NK-92 (cell line): ENCODE measurements at regions not wholly inside any gene's neighbourhood (a gene's known extent, or its start where the extent isn't known, plus 50 kb on each side); places are given as distances from the start of the nearest gene placed in this dataset.

Experiments
- DNase-seq: peaks from one replicate; lab custom pipeline; 2025; ENCODE audit not compliant: unreplicated experiment; lab: John Stamatoyannopoulos, UW

DNA sequence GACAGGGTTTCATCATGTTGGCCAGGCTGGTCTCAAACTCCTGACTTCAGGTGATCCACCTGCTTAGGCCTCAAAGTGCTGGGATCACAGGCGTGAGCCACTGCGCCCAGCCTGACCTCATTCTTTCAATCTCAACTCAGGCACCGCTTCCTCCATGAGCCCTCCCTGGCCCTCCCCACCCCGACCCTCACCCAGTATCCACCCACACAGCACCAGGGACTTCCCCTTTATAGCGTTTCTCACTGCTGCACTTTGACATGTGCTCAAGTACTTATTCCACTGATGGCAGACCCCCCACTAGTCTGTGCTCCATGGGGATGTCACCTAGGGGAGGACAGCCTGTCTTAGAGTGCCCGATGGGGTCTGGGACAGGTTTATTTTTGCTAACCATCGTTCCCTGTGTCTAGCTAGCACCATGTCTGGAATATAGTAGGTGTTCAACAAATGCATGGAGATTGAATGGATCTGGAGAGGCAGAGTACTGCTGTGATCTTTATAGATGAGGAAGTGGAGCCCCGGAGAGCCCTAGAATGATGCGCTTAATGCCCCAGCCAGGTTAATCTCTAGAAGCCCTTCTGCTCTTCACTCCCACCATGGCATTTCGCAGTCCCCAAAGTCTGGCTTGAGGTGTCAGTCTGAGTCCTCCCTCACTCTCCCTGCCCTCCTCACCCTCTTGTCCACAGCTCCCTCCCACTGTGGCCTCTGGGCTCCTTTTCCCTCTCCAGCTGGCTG lies 258.8 kb downstream of the RPS24 start:
- no peak for DNase-seq

DNA sequence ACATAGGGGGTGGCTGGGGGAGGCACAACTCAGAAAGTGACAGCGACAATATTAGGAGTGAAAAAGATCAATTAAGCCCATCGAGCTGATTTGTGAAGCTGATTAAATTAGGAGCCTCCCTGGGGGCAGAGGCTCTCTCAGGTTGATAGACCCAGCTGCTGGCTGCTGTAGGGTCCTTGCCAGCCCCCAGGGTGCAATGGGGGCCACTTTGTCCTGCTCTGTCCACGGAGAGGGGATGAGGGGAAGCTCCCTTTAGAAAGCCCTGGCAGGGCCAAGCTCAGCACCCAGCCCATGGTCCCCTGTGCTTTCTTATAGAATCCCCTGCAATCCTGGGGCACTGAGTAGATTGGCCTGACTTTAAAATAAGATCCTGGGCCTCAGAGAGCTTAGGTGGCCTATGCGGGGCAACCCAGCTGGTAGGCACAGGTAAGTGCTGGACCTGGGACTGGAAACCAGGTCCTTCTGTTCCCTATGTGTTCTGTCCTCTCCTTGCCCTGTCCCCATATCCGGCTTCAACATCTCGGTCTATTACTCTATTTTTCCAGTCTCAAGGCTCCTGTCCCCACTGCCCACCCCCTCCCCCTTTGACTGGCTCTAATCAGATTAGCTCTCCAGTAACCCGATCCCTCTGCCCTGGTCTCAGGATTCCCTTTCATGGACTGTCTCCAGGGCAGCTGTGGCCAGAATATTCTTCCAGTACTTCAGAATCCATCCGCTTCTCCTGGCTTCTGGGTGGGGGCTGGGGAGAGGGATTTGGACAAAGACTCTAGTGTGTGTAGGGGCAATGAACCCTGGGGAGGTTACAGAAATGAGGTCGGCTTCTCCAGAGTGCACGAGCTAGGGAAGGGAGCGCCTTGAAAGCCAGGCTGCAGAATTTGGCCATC lies 259.6 kb downstream of the RPS24 start:
- no peak for DNase-seq

DNA sequence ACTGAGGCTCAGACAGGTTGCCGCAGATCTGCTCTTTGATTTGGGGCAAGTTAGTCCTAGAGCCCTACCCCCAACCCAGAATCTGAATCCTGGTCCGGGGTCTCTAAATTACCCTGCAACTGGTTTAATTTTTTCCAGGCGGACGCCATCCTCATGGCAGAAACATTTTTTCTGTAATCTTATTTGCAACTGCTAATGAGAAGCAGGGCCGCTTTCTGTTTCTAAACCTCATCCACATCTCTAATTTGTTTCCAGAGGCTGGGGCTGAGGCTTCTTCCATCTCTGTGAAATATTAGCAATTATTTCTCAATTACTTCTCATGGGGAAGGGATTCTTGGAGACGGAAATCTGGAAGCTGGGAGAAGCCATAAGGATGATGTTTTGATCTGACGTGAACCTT lies 261.6 kb downstream of the RPS24 start:
- DNase-seq, result no peak

DNA sequence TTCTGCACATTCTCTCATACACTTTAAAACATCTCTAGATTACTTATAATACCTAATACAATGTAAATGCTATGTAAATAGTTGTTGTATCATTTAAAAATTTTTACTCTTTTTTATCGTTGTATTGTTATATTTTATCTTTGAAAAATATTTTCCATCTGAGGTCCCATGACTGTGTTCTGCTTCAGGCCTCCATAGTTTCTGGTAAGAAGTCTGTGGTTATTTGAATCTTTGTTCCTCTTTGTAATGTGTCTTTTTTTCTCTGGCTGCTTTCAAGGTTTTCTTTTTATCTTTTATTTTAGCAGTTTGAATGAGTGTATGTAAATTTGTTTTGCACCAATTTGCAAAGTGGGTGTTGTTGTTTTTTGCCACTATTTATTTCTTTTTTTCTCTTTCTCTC lies 263.1 kb downstream of the RPS24 start:
- no peak for DNase-seq

DNA sequence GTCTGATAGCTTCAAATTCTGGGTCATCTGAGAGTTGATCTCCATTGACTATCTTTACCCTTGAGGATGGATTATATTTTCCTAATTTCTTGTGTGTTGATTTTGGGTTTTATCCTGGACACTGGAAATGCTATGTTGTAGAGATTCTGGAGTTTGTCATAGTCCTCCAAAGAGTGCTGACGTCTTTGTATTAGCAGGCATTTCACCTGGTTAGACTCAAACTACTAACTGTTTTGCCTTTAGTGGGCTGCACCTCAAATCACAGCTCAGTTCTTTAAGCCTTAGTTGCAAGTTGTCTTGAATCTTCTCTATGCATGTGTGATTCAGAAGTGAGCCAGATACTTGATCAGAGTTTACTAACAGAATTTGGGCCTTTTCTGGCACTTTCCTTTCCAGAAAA lies 264.3 kb downstream of the RPS24 start:
- DNase-seq, result no peak

GRCh38 chr10:78298835-78299234 lies 265.2 kb downstream of the RPS24 start:
- DNase-seq, result no peak

- no peak for DNase-seq
These were observed 266.3 kb downstream of the RPS24 start for GRCh38 chr10:78299851-78300468.

DNA sequence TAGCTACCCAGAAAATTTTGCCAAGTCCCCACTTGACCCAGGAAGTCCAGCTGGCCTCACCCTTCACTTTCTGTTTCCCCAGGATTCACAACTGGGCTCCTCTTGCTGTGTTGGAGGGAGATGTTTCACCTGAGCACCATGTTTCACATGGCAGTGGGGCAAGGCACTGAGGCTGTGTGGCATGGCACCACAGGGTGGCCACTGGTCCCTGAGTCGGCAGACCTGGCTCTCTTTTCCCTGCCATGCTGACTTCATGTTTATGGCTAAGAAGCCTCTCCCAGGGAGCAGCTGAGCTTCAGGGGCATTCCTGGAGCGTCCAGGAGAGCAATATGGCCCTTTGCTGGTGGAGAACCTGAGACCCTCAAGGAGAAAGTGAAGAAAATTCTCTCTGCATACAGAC lies 266.9 kb downstream of the RPS24 start:
- no peak for DNase-seq

DNA sequence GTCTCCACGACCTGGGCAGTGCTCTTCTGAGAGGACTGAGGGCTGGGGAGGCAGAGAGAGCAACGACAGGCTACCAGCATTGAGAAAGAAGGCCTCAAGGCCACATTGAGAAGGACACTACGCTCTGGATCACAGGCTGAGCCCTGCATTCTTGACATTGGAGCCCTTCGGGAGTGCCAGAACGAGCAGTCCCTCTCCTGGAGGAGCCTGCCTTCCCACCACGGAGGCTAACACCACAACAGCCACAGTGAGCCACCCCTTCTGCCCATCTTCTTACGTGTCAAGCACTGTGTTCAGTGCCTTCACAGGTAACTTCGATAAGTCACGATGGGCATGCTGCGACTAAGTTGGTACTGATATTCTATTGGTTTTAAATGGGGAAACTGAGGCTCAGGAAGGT lies 267.8 kb downstream of the RPS24 start:
- no peak for DNase-seq

DNA sequence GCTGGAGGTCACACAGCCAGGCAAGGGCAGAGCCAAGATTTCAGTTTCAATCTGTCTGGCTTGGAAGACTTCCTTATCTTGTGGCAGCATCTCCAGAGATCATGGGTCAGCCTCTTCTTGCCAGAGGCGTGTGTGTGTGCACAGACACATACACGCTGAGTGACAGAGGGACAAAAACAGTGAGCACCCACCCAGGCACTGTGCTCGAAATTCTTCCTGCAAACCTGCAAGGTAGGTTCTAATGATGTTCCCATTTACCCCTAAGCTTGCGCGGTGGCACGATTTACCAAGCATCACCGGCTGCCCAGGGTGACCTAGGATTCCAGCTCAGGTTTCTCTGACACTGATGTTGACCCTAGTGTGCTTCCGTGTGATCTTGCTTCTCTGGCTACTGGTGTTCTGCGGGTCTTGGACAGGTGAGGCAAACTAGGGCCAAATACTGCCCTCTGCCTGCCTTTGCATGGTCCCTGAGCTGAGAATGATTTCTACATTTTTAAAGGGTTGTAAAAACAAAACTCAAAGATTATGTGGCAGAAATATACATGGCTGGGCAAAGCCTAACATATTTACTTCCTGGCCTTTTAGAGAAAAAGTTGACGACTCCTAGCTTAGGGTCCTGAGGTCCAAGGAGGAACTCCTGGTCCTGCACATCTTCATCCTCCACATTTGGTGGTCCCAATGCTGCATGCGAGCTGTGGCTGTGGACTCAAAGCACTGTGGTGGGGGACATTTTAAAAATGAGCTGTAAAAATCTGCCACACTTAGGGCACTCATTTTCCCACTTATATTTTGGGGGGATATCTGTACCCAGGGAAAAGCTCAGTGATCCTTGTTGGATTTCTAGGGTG lies 268.5 kb downstream of the RPS24 start:
- DNase-seq, result no peak

GRCh38 chr10:78302739-78302988 lies 269.0 kb downstream of the RPS24 start:
- DNase-seq, result no peak

DNA sequence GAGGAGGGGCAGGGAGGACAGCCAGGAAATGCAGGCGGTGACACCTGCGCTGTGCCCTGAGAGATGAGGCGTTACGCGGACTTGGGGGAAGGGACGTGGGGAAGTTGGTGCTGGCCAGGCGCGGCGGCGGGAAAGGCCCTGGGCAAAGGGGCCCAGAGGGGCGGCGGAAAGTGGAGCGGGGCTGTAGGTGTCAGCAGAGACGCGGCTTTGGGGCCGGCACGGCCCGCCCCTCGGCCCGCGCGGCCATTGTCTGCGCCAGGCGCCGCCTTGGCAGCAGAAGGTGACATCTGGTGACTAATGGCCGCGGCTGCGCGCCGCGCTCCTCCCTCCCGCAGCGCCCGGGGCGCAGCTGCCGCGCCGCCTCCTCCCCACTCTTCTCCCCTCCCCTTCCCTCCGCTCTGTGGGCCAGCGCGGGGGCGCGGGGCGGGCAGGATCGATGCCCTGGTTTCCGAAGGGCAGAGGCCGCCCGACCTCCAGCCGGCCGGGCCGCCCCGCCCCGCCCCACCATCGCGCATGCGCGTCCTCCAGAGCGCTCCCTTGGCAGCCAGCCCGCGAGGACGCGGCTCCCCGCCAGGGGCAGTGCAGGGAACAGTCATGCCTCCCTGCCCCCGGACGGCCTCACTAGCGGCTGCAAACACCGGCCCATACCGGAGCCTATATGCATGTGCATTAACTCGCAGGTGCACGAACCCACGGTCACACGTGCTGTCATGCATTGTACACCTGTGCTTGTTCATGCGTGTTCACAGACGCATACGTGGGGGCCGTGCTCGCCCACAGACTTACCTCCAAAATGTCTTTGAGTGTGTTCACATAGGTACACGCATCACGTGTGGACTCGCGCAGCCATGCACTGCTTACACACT lies 269.6 kb downstream of the RPS24 start:
- peak; percentile 75 for DNase-seq

DNA sequence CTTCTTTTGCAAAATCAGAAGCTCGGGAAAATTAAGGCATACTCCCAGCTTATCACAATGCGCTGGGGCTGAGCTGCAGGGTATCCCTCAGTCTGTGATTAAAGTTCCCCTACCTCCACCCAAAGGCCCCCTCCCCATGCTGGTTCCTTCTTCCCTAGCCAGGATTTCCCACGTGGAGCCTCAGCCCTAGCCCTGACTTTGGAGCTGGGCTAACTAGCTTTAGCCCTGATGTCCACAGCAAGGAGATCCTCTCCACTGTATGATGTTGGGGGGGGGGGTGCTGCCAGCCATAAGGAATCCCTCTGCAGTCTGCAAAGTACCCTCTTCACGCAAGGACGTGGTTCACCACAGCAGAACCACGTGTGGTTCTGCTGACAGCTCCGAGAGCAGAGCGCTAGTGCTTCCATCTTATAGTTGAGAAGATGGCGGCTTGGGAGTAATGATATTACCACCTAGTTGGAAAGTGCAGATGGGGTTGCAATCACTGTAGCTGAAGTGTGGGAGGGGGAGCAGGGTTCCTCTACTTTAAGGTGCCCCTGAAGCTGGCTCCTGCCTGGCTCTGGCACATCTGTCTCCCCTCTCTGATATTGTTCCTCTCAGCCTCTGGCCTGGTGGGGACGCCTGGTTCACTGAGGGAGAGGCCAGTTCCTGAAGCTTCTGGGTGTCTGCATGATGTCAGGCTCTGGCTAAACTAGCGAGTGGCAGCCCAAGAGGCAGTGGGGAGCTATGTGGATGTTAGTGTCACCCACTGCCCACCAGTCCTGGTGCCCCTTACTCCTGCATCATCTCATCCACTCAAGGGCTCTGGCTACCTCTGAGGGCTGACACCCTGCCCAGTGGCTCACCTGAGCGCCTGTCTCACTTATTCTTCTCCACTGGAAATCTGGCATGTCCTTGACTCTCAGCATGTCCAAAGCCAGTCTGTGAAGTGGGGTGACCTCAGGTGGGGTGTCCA lies 270.7 kb downstream of the RPS24 start:
- no peak for DNase-seq

DNA sequence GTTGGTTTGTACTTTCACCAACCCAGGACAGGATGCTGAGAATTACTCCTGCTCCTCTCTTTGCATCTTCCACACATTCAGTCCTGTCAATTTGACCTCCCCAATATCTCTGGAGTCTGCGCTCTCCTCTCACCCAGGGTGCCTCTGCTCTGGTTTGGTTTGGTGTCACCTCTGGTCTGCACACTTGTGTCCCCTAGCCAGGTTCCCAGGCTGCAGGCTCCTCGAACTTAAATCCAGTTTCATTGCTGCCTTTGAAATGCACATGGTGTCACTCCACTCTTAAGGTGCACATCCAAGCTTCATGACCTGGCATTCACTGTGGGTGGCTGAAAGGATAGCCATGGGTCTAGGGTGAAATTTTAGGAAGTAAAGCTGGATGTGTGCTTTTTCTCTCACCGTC lies 271.6 kb downstream of the RPS24 start:
- DNase-seq, result no peak

- no peak for DNase-seq
These were observed 272.7 kb downstream of the RPS24 start for GRCh38 chr10:78306358-78306757.

GRCh38 chr10:78307576-78307975 lies 273.9 kb downstream of the RPS24 start:
- no peak for DNase-seq

DNA sequence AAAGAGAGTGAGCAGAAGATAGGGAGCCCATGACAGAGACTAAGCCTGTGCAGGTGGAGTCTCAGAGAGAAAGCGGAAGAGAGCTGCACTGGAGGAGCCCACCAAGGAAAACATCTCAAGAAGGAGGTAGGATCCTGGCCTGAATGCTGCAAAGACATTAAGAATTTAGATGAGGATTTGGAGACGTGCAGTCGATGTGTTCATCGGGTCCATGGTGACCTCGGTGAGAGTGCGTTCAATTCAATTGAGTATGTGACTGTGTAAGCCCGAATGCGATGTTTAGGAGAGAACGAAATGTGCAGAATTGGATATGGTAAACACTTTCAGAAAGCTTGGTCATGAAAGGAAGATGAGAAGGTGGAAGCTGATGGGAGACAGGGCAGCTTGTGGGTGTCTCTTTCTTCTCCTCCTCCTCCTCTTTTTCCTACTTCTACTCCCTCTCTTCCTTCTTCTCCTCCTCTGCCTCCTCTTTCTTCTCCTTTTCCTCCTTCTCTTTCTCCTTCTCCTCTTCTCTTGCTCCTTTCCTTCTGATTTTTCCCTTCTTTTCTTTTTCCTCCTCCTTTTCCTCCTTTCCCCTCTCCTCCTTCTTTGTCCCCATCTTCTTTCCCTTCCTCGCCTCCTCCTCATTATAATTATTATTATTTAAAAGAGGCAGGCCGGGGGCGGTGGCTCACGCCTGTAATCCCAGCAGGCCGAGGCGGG lies 276.0 kb downstream of the RPS24 start:
- DNase-seq, result no peak

DNA sequence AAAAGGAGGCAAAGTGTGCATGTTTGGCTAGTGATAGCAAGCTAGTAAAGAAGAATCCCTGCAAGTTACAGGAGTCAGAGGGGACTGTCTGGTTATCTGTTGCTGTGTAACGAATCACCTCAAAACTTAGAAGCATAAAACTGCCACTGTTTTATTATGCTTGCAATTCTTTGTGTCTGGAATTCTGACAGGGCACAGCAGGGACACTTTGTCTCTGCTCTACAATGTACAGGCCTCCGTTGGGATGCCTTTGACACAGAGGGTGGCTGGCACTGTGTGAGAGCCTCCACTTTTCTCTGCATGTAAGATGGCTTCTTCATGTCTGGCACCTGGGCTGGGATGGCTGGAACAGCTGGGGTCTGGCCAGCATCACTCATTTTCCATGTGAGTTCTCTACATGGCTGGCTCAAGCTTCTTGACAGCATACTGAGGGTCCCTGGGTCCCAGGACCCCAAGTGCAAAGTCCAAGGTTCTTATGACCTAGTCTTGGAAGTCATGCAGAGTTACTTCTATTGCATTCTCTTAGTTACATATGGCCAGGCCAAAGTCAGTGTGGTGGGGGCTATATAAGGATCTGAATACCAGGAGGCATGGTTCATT lies 276.9 kb downstream of the RPS24 start:
- no peak for DNase-seq
